ENCODE measurements at regions not wholly inside any gene's neighbourhood (a gene's known extent, or its start where the extent isn't known, plus 50 kb on each side); places are given as distances from the start of the nearest gene placed in this dataset.

DNA sequence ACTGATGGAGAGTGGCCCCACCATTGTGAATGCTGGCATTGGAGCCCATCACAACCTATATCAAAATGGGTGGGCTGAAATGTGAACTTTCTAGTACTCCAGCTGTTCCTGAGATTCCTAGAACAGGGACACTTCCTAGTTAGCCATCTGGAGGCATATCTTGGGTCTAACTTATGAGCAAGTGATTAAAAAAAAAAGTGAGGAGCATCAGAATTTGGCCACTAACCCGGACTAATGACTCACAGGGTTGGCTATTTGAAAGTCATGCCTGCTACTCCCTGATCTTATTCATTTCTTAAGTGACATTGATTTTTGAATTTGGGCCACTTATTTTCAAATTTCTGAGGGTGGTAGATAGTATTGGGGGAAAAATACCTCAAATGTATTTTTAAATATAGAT lies 216.6 kb downstream of the HRH4 start:
- no peak for DNase-seq
- Histone ChIP-seq H3K4me1 (no peaks in the 10 kb centered on the region), H3K4me3 (no peak overlapping the region), H3K36me3 (no peaks in the 10 kb centered on the region), H3K27ac (replicated peaks) (no peak overlapping the region), H3K9me3 (replicated peaks) (peaks cover 3% of the 10 kb centered on the region), H3K27me3 (ENCODE audit: low read depth) (no peaks in the 10 kb centered on the region)
- intact Hi-C loops (cut with micrococcal nuclease) = no loop called here
- TF ChIP-seq, protein P1, sequence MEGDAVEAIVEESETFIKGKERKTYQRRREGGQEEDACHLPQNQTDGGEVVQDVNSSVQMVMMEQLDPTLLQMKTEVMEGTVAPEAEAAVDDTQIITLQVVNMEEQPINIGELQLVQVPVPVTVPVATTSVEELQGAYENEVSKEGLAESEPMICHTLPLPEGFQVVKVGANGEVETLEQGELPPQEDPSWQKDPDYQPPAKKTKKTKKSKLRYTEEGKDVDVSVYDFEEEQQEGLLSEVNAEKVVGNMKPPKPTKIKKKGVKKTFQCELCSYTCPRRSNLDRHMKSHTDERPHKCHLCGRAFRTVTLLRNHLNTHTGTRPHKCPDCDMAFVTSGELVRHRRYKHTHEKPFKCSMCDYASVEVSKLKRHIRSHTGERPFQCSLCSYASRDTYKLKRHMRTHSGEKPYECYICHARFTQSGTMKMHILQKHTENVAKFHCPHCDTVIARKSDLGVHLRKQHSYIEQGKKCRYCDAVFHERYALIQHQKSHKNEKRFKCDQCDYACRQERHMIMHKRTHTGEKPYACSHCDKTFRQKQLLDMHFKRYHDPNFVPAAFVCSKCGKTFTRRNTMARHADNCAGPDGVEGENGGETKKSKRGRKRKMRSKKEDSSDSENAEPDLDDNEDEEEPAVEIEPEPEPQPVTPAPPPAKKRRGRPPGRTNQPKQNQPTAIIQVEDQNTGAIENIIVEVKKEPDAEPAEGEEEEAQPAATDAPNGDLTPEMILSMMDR (IDR thresholded peaks at IDR 0.05; ENCODE audit: borderline replicate concordance) = no peak

- H3K27me3 ChIP-seq (ENCODE audit: low read depth) = no peaks in the 10 kb centered on the region
- DNase-seq = no peak
- intact Hi-C loops (cut with micrococcal nuclease) = no loop called here
- TF ChIP-seq, protein P1 (IDR thresholded peaks at IDR 0.05; ENCODE audit: borderline replicate concordance) = no peak
- H3K27ac ChIP-seq (replicated peaks) = no peak overlapping the region
- no peaks in the 10 kb centered on the region for H3K4me1 ChIP-seq
- no peak overlapping the region for H3K4me3 ChIP-seq
- peaks cover 3% of the 10 kb centered on the region for H3K9me3 ChIP-seq (replicated peaks)
- no peaks in the 10 kb centered on the region for H3K36me3 ChIP-seq
These were observed 217.7 kb downstream of the HRH4 start for GRCh38 chr18:24678107-24678506.

GRCh38 chr18:24678626-24679025 lies 218.2 kb downstream of the HRH4 start:
- Histone ChIP-seq H3K4me1 (no peaks in the 10 kb centered on the region), H3K36me3 (no peaks in the 10 kb centered on the region), H3K27ac (replicated peaks) (no peak overlapping the region), H3K4me3 (no peak overlapping the region), H3K9me3 (replicated peaks) (peaks cover 3% of the 10 kb centered on the region), H3K27me3 (ENCODE audit: low read depth) (no peaks in the 10 kb centered on the region)
- DNase-seq = no peak
- TF ChIP-seq, protein P1 (IDR thresholded peaks at IDR 0.05; ENCODE audit: borderline replicate concordance) = no peak
- intact Hi-C loops (cut with micrococcal nuclease) = no loop called here

- Histone ChIP-seq H3K27me3 (ENCODE audit: low read depth) (no peaks in the 10 kb centered on the region), H3K27ac (replicated peaks) (no peak overlapping the region), H3K4me1 (no peaks in the 10 kb centered on the region), H3K36me3 (no peaks in the 10 kb centered on the region), H3K9me3 (replicated peaks) (peaks cover 3% of the 10 kb centered on the region), H3K4me3 (no peak overlapping the region)
- no peak for DNase-seq
- intact Hi-C loops (cut with micrococcal nuclease) = no loop called here
- TF ChIP-seq, protein P1 (IDR thresholded peaks at IDR 0.05; ENCODE audit: borderline replicate concordance) = no peak
These were observed 218.6 kb downstream of the HRH4 start for GRCh38 chr18:24679062-24679461.

DNA sequence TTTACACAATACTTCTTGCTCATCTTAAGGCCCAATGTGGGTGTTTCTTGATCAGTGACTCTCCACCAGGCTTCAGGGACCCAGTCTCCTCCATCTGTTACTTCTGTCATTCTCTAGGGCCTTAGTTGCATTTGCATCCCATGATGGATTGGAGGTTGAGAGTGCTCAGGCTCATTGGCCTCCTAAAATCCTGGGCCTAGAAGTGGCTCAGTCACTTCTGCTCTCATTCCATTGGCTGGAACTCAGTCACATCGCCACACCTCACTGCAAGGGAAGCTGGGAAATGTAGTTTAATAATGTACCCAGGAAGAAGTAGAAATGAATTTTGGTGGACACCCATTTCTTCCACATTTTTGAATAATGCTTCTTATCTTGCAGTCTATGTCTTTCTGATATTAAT lies 223.5 kb downstream of the HRH4 start:
- intact Hi-C loops (cut with micrococcal nuclease) = no loop called here
- Histone ChIP-seq H3K4me3 (no peak overlapping the region), H3K36me3 (no peaks in the 10 kb centered on the region), H3K27me3 (ENCODE audit: low read depth) (no peaks in the 10 kb centered on the region), H3K4me1 (no peaks in the 10 kb centered on the region), H3K27ac (replicated peaks) (no peak overlapping the region), H3K9me3 (replicated peaks) (peaks cover 3% of the 10 kb centered on the region)
- TF ChIP-seq, protein P1 (IDR thresholded peaks at IDR 0.05; ENCODE audit: borderline replicate concordance) = no peak
- DNase-seq = no peak

Data from left ventricle myocardium inferior (tissue), 1 donor.